ENCODE measurements at regions not wholly inside any gene's neighbourhood (a gene's known extent, or its start where the extent isn't known, plus 50 kb on each side); places are given as distances from the start of the nearest gene placed in this dataset.

GRCh38 chr12:59977779-59978178 lies 381.9 kb downstream of the SLC16A7 start:
- no peak for TF ChIP-seq FOXM1 (IDR thresholded peaks at IDR 0.05; ENCODE audit: borderline replicate concordance)
- no peak for TF ChIP-seq L3MBTL2 (conservative IDR thresholded peaks at IDR 0.05)
- no peak for TF ChIP-seq ZNF384 (IDR thresholded peaks at IDR 0.05)
- no peak for TF ChIP-seq ELF4 (IDR thresholded peaks at IDR 0.05)
- TF ChIP-seq FOXK2 (IDR thresholded peaks at IDR 0.05) = no peak
- TF ChIP-seq NFRKB (IDR thresholded peaks at IDR 0.05) = no peak
- no peak for TF ChIP-seq TARDBP (IDR thresholded peaks at IDR 0.05)
- no peak for TF ChIP-seq BHLHE40 (IDR thresholded peaks at IDR 0.05; ENCODE audit: borderline replicate concordance)
- no peak for TF ChIP-seq HDGF (IDR thresholded peaks at IDR 0.05; ENCODE audit: borderline replicate concordance)
- TF ChIP-seq SUZ12 (IDR thresholded peaks at IDR 0.05) = no peak
- TF ChIP-seq CTBP1 (IDR thresholded peaks at IDR 0.05; ENCODE audit: borderline replicate concordance) = no peak
- TF ChIP-seq ARNT (IDR thresholded peaks at IDR 0.05) = no peak
- TF ChIP-seq, protein P1, sequence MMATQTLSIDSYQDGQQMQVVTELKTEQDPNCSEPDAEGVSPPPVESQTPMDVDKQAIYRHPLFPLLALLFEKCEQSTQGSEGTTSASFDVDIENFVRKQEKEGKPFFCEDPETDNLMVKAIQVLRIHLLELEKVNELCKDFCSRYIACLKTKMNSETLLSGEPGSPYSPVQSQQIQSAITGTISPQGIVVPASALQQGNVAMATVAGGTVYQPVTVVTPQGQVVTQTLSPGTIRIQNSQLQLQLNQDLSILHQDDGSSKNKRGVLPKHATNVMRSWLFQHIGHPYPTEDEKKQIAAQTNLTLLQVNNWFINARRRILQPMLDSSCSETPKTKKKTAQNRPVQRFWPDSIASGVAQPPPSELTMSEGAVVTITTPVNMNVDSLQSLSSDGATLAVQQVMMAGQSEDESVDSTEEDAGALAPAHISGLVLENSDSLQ (IDR thresholded peaks at IDR 0.05) = no peak
- no peak for TF ChIP-seq FOXA1 (IDR thresholded peaks at IDR 0.05)
- no peak for TF ChIP-seq SP1 (IDR thresholded peaks at IDR 0.05)
- no peak for TF ChIP-seq LEF1 (IDR thresholded peaks at IDR 0.05; ENCODE audit: borderline replicate concordance)
- ChIA-PET CTCF (no interaction called here), POLR2A (interaction anchor here (0.6 kb wide), 1 partner anchor 57 kb away, joined by 3 read pairs; no protein-coding TSS in a partner anchor)
- no peak for DNase-seq (ENCODE audit: extremely low spot score)

DNA sequence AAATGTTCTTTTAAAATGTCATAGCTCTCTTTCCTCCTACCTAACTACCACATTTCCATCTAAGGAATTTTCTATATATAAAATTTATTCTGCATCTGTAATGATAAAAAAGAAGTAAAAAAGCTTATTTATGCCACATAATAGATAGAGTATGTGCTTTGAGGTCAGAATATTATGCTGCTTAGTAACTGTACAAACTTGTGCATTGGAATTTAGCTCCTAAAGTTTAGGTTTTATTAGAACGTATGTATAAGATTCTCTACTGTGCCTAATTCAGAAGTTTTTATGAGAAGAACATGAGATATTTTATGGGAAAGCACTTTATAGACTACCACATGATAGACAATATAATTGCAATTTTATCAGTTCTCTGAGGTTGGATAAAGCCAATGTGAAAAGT lies 384.6 kb downstream of the SLC16A7 start:
- POLR2A ChIA-PET = no interaction called here
- CTCF ChIA-PET = no interaction called here
- no peak for DNase-seq (ENCODE audit: extremely low spot score)
- TF ChIP-seq TARDBP (IDR thresholded peaks at IDR 0.05) = no peak
- no peak for TF ChIP-seq L3MBTL2 (conservative IDR thresholded peaks at IDR 0.05)
- TF ChIP-seq ARNT (IDR thresholded peaks at IDR 0.05) = no peak
- TF ChIP-seq, protein P1 (IDR thresholded peaks at IDR 0.05) = no peak
- no peak for TF ChIP-seq FOXM1 (IDR thresholded peaks at IDR 0.05; ENCODE audit: borderline replicate concordance)
- no peak for TF ChIP-seq LEF1 (IDR thresholded peaks at IDR 0.05; ENCODE audit: borderline replicate concordance)
- TF ChIP-seq ELF4 (IDR thresholded peaks at IDR 0.05) = no peak
- no peak for TF ChIP-seq NFRKB (IDR thresholded peaks at IDR 0.05)
- no peak for TF ChIP-seq ZNF384 (IDR thresholded peaks at IDR 0.05)
- TF ChIP-seq SP1 (IDR thresholded peaks at IDR 0.05) = no peak
- no peak for TF ChIP-seq SUZ12 (IDR thresholded peaks at IDR 0.05)
- no peak for TF ChIP-seq BHLHE40 (IDR thresholded peaks at IDR 0.05; ENCODE audit: borderline replicate concordance)
- TF ChIP-seq FOXK2 (IDR thresholded peaks at IDR 0.05) = no peak
- TF ChIP-seq FOXA1 (IDR thresholded peaks at IDR 0.05) = no peak
- no peak for TF ChIP-seq CTBP1 (IDR thresholded peaks at IDR 0.05; ENCODE audit: borderline replicate concordance)
- no peak for TF ChIP-seq HDGF (IDR thresholded peaks at IDR 0.05; ENCODE audit: borderline replicate concordance)

DNA sequence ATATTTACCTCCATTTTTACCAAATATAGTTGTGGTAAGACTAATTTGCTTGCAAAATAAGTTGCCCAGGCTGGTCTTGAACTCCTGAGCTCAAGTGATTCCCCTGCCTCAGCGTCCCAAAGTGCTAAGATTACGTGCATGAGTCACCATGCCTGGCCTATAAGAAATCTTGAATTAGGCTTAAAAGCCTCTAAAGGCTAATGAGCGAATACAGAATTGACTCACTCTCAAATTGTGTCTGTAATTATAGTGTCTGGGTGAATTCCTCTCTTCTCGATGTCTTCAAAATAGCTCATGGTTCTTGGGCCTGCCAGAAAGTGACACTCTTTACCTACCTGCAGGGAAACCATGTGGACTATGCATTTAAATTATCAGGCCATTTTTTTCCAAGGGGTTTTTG lies 403.5 kb downstream of the SLC16A7 start:
- ChIA-PET CTCF (no interaction called here), POLR2A (no interaction called here)
- TF ChIP-seq SUZ12 (IDR thresholded peaks at IDR 0.05) (no peak), HDGF (IDR thresholded peaks at IDR 0.05; ENCODE audit: borderline replicate concordance) (no peak), TARDBP (IDR thresholded peaks at IDR 0.05) (no peak), ZNF384 (IDR thresholded peaks at IDR 0.05) (no peak), FOXA1 (IDR thresholded peaks at IDR 0.05) (no peak), FOXM1 (IDR thresholded peaks at IDR 0.05; ENCODE audit: borderline replicate concordance) (no peak), L3MBTL2 (conservative IDR thresholded peaks at IDR 0.05) (no peak), ARNT (IDR thresholded peaks at IDR 0.05) (no peak), CTBP1 (IDR thresholded peaks at IDR 0.05; ENCODE audit: borderline replicate concordance) (no peak), LEF1 (IDR thresholded peaks at IDR 0.05; ENCODE audit: borderline replicate concordance) (no peak), ELF4 (IDR thresholded peaks at IDR 0.05) (no peak), NFRKB (IDR thresholded peaks at IDR 0.05) (no peak), BHLHE40 (IDR thresholded peaks at IDR 0.05; ENCODE audit: borderline replicate concordance) (no peak), SP1 (IDR thresholded peaks at IDR 0.05) (no peak), FOXK2 (IDR thresholded peaks at IDR 0.05) (no peak)
- TF ChIP-seq, protein P1 (IDR thresholded peaks at IDR 0.05) = no peak
- DNase-seq (ENCODE audit: extremely low spot score) = no peak

DNA sequence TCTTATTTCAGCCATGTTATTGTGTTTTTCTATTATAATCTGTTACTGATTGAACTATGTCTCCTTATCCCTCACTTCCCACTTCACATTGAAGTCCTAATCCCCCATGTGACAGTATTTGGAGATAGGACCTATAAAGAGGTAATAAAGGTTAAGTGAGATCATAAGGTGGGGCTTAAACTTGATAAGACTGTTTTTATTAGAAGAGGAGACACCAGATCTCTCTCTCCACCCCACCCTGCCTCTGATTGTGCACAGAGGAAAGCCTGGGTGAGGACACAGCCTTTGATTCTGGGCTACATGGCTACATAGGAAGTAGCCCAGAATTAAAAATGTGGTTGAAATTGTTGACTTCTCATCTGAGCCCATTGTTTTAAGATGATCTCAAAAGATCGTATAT lies 414.7 kb downstream of the SLC16A7 start:
- TF ChIP-seq BHLHE40 (IDR thresholded peaks at IDR 0.05; ENCODE audit: borderline replicate concordance) (no peak), HDGF (IDR thresholded peaks at IDR 0.05; ENCODE audit: borderline replicate concordance) (no peak), ZNF384 (IDR thresholded peaks at IDR 0.05) (no peak), FOXM1 (IDR thresholded peaks at IDR 0.05; ENCODE audit: borderline replicate concordance) (no peak), NFRKB (IDR thresholded peaks at IDR 0.05) (no peak), FOXK2 (IDR thresholded peaks at IDR 0.05) (no peak), L3MBTL2 (conservative IDR thresholded peaks at IDR 0.05) (no peak), FOXA1 (IDR thresholded peaks at IDR 0.05) (no peak)
- TF ChIP-seq, protein P1 (IDR thresholded peaks at IDR 0.05) = no peak
- ChIA-PET POLR2A (no interaction called here), CTCF (no interaction called here)
- DNase-seq (ENCODE audit: extremely low spot score) = no peak

DNA sequence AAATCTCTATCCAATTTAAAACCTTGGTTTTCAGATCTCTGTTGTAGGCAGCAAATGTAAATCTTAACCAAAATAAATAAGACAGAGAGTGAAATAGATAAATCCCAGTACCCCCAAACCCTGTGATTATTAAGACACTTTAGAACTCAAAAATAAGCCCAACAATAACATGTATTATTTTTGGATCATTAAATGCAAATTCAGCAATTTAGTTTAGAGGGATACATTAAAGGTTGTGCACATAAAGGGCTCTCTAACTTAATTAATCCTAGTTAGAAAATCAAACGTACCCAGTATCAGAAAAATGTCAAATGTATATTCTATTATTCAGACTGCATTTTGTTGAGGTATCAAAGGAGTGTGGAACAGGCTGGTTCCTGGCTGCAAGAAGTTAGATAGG lies 416.8 kb downstream of the SLC16A7 start:
- POLR2A ChIA-PET = no interaction called here
- no peak for DNase-seq (ENCODE audit: extremely low spot score)
- no peak for TF ChIP-seq HDGF (IDR thresholded peaks at IDR 0.05; ENCODE audit: borderline replicate concordance)
- TF ChIP-seq FOXM1 (IDR thresholded peaks at IDR 0.05; ENCODE audit: borderline replicate concordance) = no peak
- no peak for TF ChIP-seq LEF1 (IDR thresholded peaks at IDR 0.05; ENCODE audit: borderline replicate concordance)
- no peak for TF ChIP-seq FOXK2 (IDR thresholded peaks at IDR 0.05)
- CTCF ChIA-PET = no interaction called here

Data from HEK293T (cell line).